Transverse colon (tissue), 4 donors: ENCODE measurements at regions not wholly inside any gene's neighbourhood (a gene's known extent, or its start where the extent isn't known, plus 50 kb on each side); places are given as distances from the start of the nearest gene placed in this dataset.
"Not testable (repeated sequence)": the region's sequence is repeated elsewhere in the genome, so short reads cannot be mapped to it uniquely, and the experiment has no call there.

Experiments
- POLR2A ChIP-seq: fragments of 450-650 bp; IDR thresholded peaks from one replicate; pipeline ENCODE4 v1.6.1; 2016; ENCODE audit warnings: antibody characterized with exemption, mild to moderate bottlenecking, moderate library complexity
- POLR2AphosphoS5 ChIP-seq, 3 donors: sonication (generic); formaldehyde crosslinking; IDR thresholded peaks; one replicate each; pipeline ENCODE4 v1.6.1; 2016; ENCODE audit warnings: antibody characterized with exemption in 3 of 3
- TF ChIP-seq, protein P1 (sequence below), 5 experiments: fragments of 200-600 bp in 3 of 5; fragments of 450-650 bp in 2 of 5; sonication (generic) in 3 of 5; IDR thresholded peaks; 1 replicate in 2 of 5; 2 replicates in 3 of 5; pipeline ENCODE4 v1.5.1; 2016 to 2017; ENCODE audit warnings: antibody characterized with exemption in 5 of 5, inconsistent platforms in 3 of 5, mild to moderate bottlenecking in 2 of 5, moderate library complexity in 1 of 5

- TF ChIP-seq POLR2A; POLR2AphosphoS5 (IDR thresholded peaks at IDR 0.05): not testable (repeated sequence)
- TF ChIP-seq, protein P1, sequence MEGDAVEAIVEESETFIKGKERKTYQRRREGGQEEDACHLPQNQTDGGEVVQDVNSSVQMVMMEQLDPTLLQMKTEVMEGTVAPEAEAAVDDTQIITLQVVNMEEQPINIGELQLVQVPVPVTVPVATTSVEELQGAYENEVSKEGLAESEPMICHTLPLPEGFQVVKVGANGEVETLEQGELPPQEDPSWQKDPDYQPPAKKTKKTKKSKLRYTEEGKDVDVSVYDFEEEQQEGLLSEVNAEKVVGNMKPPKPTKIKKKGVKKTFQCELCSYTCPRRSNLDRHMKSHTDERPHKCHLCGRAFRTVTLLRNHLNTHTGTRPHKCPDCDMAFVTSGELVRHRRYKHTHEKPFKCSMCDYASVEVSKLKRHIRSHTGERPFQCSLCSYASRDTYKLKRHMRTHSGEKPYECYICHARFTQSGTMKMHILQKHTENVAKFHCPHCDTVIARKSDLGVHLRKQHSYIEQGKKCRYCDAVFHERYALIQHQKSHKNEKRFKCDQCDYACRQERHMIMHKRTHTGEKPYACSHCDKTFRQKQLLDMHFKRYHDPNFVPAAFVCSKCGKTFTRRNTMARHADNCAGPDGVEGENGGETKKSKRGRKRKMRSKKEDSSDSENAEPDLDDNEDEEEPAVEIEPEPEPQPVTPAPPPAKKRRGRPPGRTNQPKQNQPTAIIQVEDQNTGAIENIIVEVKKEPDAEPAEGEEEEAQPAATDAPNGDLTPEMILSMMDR (IDR thresholded peaks at IDR 0.05): not testable (repeated sequence)
Observed at GRCh38 chr6:60903860-60904259, 1382.2 kb downstream of the KHDRBS2 start.
